ENCODE measurements at regions not wholly inside any gene's neighbourhood (a gene's known extent, or its start where the extent isn't known, plus 50 kb on each side); places are given as distances from the start of the nearest gene placed in this dataset.
A peak's percentile ranks its signal among the peaks of the same experiment; 100 is the strongest.

- no peaks in the 10 kb centered on the region for H3K9me3 Mint-ChIP-seq (ENCODE audit: insufficient read depth)
- H3K27ac Mint-ChIP-seq, result no peak overlapping the region
- ChIA-PET CTCF (no interaction called here), POLR2A (no interaction called here)
- no peak overlapping the region for H3K4me3 Mint-ChIP-seq
- H3K4me1 Mint-ChIP-seq (ENCODE audit: low read depth), result no peaks in the 10 kb centered on the region
- H3K36me3 Mint-ChIP-seq (ENCODE audit: low read depth), result no peaks in the 10 kb centered on the region
- H3K27me3 Mint-ChIP-seq (ENCODE audit: low read depth), result no peaks in the 10 kb centered on the region
- ATAC-seq, result no peak
- DNase-seq, result no peak
These were observed 488.6 kb downstream of the CPS1 start for GRCh38 chr2:211045025-211045424.

- H3K4me1 Mint-ChIP-seq (ENCODE audit: low read depth), result no peaks in the 10 kb centered on the region
- H3K36me3 Mint-ChIP-seq (ENCODE audit: low read depth), result no peaks in the 10 kb centered on the region
- H3K27me3 Mint-ChIP-seq (ENCODE audit: low read depth), result no peaks in the 10 kb centered on the region
- no peak overlapping the region for H3K27ac Mint-ChIP-seq
- ChIA-PET CTCF (no interaction called here), POLR2A (no interaction called here)
- DNase-seq (no peak), ATAC-seq (no peak)
- no peaks in the 10 kb centered on the region for H3K9me3 Mint-ChIP-seq (ENCODE audit: insufficient read depth)
- H3K4me3 Mint-ChIP-seq, result no peak overlapping the region
These were observed 493.1 kb downstream of the CPS1 start for GRCh38 chr2:211049321-211050018.

DNA sequence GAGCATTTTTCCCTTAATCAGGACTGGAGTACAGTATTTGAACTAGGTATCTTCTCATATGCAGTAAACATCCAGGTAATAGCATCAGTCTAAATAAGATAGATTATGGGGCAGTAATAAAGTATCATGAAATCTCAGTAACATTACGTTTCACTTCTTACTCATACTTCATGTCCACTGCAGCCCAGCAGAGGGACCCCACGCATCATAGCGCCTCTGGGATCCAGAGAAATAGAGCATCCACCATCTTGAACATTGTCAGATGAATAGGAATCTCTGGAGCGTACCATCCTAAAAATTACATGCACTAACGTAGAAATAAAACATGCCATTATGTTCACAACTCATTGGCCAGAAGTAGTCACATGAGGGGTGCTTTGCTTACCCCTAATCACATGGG lies 499.0 kb downstream of the CPS1 start:
- DNase-seq (no peak), ATAC-seq (no peak)
- Mint-ChIP-seq H3K27ac (no peak overlapping the region), H3K27me3 (ENCODE audit: low read depth) (no peaks in the 10 kb centered on the region), H3K36me3 (ENCODE audit: low read depth) (no peaks in the 10 kb centered on the region), H3K9me3 (ENCODE audit: insufficient read depth) (no peaks in the 10 kb centered on the region), H3K4me1 (ENCODE audit: low read depth) (no peaks in the 10 kb centered on the region), H3K4me3 (no peak overlapping the region)
- CTCF ChIA-PET, result no interaction called here
- POLR2A ChIA-PET, result no interaction called here

GRCh38 chr2:211061612-211062296 lies 505.4 kb downstream of the CPS1 start:
- ChIA-PET POLR2A (no interaction called here), CTCF (no interaction called here)
- Mint-ChIP-seq H3K4me3 (no peak overlapping the region), H3K9me3 (ENCODE audit: insufficient read depth) (no peaks in the 10 kb centered on the region), H3K4me1 (ENCODE audit: low read depth) (no peaks in the 10 kb centered on the region), H3K36me3 (ENCODE audit: low read depth) (no peaks in the 10 kb centered on the region), H3K27me3 (ENCODE audit: low read depth) (no peaks in the 10 kb centered on the region), H3K27ac (no peak overlapping the region)
- ATAC-seq (no peak), DNase-seq (no peak)

DNA sequence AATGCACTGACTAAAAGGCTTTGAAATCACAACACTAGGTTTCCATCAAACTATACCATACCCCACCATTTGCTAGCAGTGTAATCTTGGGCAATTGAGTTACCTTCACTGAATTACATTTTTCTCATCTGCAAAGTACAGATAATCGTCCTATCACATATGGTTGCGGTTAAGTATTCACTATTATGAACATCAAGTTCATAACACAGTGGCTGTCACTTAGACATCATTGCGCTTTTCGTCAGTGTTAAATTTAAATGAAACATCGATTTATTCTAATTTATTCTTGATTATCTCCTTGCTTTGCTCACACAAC lies 505.9 kb downstream of the CPS1 start:
- Mint-ChIP-seq H3K4me1 (ENCODE audit: low read depth) (no peaks in the 10 kb centered on the region), H3K27me3 (ENCODE audit: low read depth) (no peaks in the 10 kb centered on the region), H3K9me3 (ENCODE audit: insufficient read depth) (no peaks in the 10 kb centered on the region), H3K4me3 (no peak overlapping the region), H3K36me3 (ENCODE audit: low read depth) (no peaks in the 10 kb centered on the region), H3K27ac (no peak overlapping the region)
- ChIA-PET POLR2A (no interaction called here), CTCF (no interaction called here)
- no peak for ATAC-seq
- no peak for DNase-seq

GRCh38 chr2:211067029-211067428 lies 510.6 kb downstream of the CPS1 start:
- H3K9me3 Mint-ChIP-seq (ENCODE audit: insufficient read depth), result no peaks in the 10 kb centered on the region
- H3K36me3 Mint-ChIP-seq (ENCODE audit: low read depth), result no peaks in the 10 kb centered on the region
- H3K27ac Mint-ChIP-seq, result no peak overlapping the region
- ChIA-PET CTCF (no interaction called here), POLR2A (no interaction called here)
- ATAC-seq (no peak), DNase-seq (no peak)
- H3K4me3 Mint-ChIP-seq, result no peak overlapping the region
- no peaks in the 10 kb centered on the region for H3K27me3 Mint-ChIP-seq (ENCODE audit: low read depth)
- H3K4me1 Mint-ChIP-seq (ENCODE audit: low read depth), result no peaks in the 10 kb centered on the region

GRCh38 chr2:211068108-211068780 lies 511.8 kb downstream of the CPS1 start:
- H3K9me3 Mint-ChIP-seq (ENCODE audit: insufficient read depth), result no peaks in the 10 kb centered on the region
- no peaks in the 10 kb centered on the region for H3K27me3 Mint-ChIP-seq (ENCODE audit: low read depth)
- no peaks in the 10 kb centered on the region for H3K36me3 Mint-ChIP-seq (ENCODE audit: low read depth)
- DNase-seq, result no peak
- no peak overlapping the region for H3K27ac Mint-ChIP-seq
- H3K4me1 Mint-ChIP-seq (ENCODE audit: low read depth), result no peaks in the 10 kb centered on the region
- POLR2A ChIA-PET, result no interaction called here
- no peak for ATAC-seq
- CTCF ChIA-PET, result no interaction called here
- no peak overlapping the region for H3K4me3 Mint-ChIP-seq

DNA sequence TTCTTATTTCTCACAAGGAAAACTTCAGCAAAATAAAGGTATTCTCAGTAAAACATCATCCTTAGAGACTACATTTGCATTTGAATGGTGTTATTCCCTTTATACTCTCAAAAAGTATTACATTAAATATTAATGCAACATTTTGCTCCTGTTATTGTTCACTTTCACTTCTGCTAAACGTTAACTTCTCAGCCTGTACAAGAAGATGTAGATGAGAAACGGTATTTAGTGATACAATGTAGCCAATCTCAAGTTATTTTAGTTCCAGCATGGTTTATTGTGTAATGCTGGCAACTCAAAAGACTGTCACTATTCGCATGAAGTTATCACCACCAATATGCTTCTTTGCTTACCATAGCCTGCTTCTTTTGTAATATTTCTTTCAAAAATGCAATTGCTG lies 514.1 kb downstream of the CPS1 start:
- CTCF ChIA-PET, result no interaction called here

GRCh38 chr2:211077216-211077767 lies 520.9 kb downstream of the CPS1 start:
- no peaks in the 10 kb centered on the region for H3K36me3 Mint-ChIP-seq (ENCODE audit: low read depth)
- POLR2A ChIA-PET, result no interaction called here
- CTCF ChIA-PET, result interaction anchor here (1.7 kb wide), 1 partner anchor 9 kb away, joined by 5 read pairs; no protein-coding TSS in a partner anchor

More for the DNA sequence above, 514.1 kb downstream of the CPS1 start:
- POLR2A ChIA-PET, result interaction anchor here (0.5 kb wide), 1 partner anchor 189 kb away, joined by 3 read pairs; no protein-coding TSS in a partner anchor
- Mint-ChIP-seq H3K4me1 (ENCODE audit: low read depth) (no peaks in the 10 kb centered on the region), H3K27me3 (ENCODE audit: low read depth) (no peaks in the 10 kb centered on the region), H3K9me3 (ENCODE audit: insufficient read depth) (no peaks in the 10 kb centered on the region), H3K4me3 (no peak overlapping the region), H3K27ac (no peak overlapping the region), H3K36me3 (ENCODE audit: low read depth) (no peaks in the 10 kb centered on the region)
- ATAC-seq (no peak), DNase-seq (no peak)

DNA sequence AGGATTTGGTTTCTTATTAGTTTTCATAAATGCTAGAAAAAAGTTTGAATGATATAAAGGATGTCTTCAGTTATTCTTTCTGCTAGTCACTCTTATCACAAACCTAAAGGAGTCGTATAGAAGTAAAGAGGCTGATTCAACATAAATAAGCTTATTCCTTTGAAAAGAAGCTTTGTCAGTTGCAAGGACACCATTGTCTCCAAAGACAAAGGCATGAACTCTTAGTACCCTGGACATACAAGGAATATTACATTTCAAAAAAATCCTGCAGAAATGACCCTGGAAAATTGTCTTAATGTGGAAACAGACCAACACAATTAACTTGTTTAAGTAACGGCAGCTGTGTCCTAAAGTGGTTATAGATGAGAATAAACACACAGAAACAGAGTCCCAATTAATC lies 528.0 kb downstream of the CPS1 start:
- ChIA-PET CTCF (no interaction called here), POLR2A (no interaction called here)
- Mint-ChIP-seq H3K9me3 (ENCODE audit: insufficient read depth) (no peaks in the 10 kb centered on the region), H3K36me3 (ENCODE audit: low read depth) (no peaks in the 10 kb centered on the region), H3K27ac (no peak overlapping the region), H3K27me3 (ENCODE audit: low read depth) (no peaks in the 10 kb centered on the region), H3K4me1 (ENCODE audit: low read depth) (no peaks in the 10 kb centered on the region), H3K4me3 (no peak overlapping the region)
- DNase-seq (no peak), ATAC-seq (no peak)

More at GRCh38 chr2:211077216-211077767, 520.9 kb downstream of the CPS1 start:
- no peaks in the 10 kb centered on the region for H3K9me3 Mint-ChIP-seq (ENCODE audit: insufficient read depth)
- ATAC-seq (no peak), DNase-seq (no peak)
- H3K27ac Mint-ChIP-seq, result no peak overlapping the region
- H3K27me3 Mint-ChIP-seq (ENCODE audit: low read depth), result no peaks in the 10 kb centered on the region
- no peaks in the 10 kb centered on the region for H3K4me1 Mint-ChIP-seq (ENCODE audit: low read depth)
- no peak overlapping the region for H3K4me3 Mint-ChIP-seq

- ChIA-PET CTCF (interaction anchor here (0.8 to 1.9 kb wide), 5 partner anchors 8 to 72 kb away, joined by 3 to 6 read pairs (median 5); no protein-coding TSS in a partner anchor), POLR2A (no interaction called here)
- no peaks in the 10 kb centered on the region for H3K27me3 Mint-ChIP-seq (ENCODE audit: low read depth)
- no peak for ATAC-seq
- no peaks in the 10 kb centered on the region for H3K36me3 Mint-ChIP-seq (ENCODE audit: low read depth)
- H3K4me3 Mint-ChIP-seq, result no peak overlapping the region
- DNase-seq, result peak; percentile 21
- H3K27ac Mint-ChIP-seq, result no peak overlapping the region
- no peaks in the 10 kb centered on the region for H3K4me1 Mint-ChIP-seq (ENCODE audit: low read depth)
- no peaks in the 10 kb centered on the region for H3K9me3 Mint-ChIP-seq (ENCODE audit: insufficient read depth)
These were observed 528.8 kb downstream of the CPS1 start for GRCh38 chr2:211085056-211085680.

GRCh38 chr2:211086049-211086448 lies 529.6 kb downstream of the CPS1 start:
- Mint-ChIP-seq H3K36me3 (ENCODE audit: low read depth) (no peaks in the 10 kb centered on the region), H3K27me3 (ENCODE audit: low read depth) (no peaks in the 10 kb centered on the region), H3K9me3 (ENCODE audit: insufficient read depth) (no peaks in the 10 kb centered on the region), H3K27ac (no peak overlapping the region), H3K4me1 (ENCODE audit: low read depth) (no peaks in the 10 kb centered on the region), H3K4me3 (no peak overlapping the region)
- ChIA-PET CTCF (interaction anchor here (0.8 to 1.9 kb wide), 5 partner anchors 8 to 72 kb away, joined by 3 to 6 read pairs (median 5); no protein-coding TSS in a partner anchor), POLR2A (interaction anchor here (0.6 kb wide), 1 partner anchor 26 kb away, joined by 3 read pairs; no protein-coding TSS in a partner anchor)
- ATAC-seq (no peak), DNase-seq (no peak)
